Adrenal gland (tissue), 9 donors: ENCODE measurements at regions not wholly inside any gene's neighbourhood (a gene's known extent, or its start where the extent isn't known, plus 50 kb on each side); places are given as distances from the start of the nearest gene placed in this dataset.
"Not testable (repeated sequence)": the region's sequence is repeated elsewhere in the genome, so short reads cannot be mapped to it uniquely, and the experiment has no call there.

Experiments used
- DNase-seq, 7 donors: peaks; one replicate each; pipeline ENCODE4 v3.0.0-alpha.2; 2019 to 2020
- H3K27ac ChIP-seq, 5 donors: fragments of 200-600 bp; sonication (generic) in 4 of 5; 1 replicate in 3 of 5; 2 replicates in 2 of 5; pipeline versions ENCODE4 v1.5.1 to v1.8.0; 2016 to 2020; ENCODE audit warnings: mild to moderate bottlenecking in 1 of 5
- H3K27me3 ChIP-seq: fragments of 200-600 bp; 2 replicates; pipeline ENCODE4 v1.8.0; 2021
- H3K36me3 ChIP-seq, 2 donors: fragments of 200-600 bp; replicated peaks in 1 of 2; 1 replicate in 1 of 2; 2 replicates in 1 of 2; pipeline versions ENCODE4 v1.5.1 to v1.8.0; 2018 to 2022
- H3K4me1 ChIP-seq, 2 donors: fragments of 200-600 bp; replicated peaks in 1 of 2; 1 replicate in 1 of 2; 2 replicates in 1 of 2; pipeline versions ENCODE4 v1.5.1 to v1.8.0; 2018 to 2021
- H3K4me3 ChIP-seq, 4 donors: fragments of 200-600 bp; sonication (generic) in 3 of 4; one replicate each; pipeline ENCODE4 v1.5.1; 2016 to 2018
- H3K9me3 ChIP-seq, 3 donors: fragments of 200-600 bp; sonication (generic) in 1 of 3; replicated peaks in 1 of 3; 1 replicate in 2 of 3; 2 replicates in 1 of 3; pipeline versions ENCODE4 v1.5.1 to v1.8.0; 2016 to 2021
- POLR2A ChIP-seq, 2 donors: fragments of 450-650 bp; IDR thresholded peaks; one replicate each; pipeline ENCODE4 v1.6.1; 2017; ENCODE audit warnings: antibody characterized with exemption in 2 of 2, mild to moderate bottlenecking in 2 of 2, moderate library complexity in 1 of 2
- WGBS, 4 donors: extraction: QIAGEN DNeasy Blood & Tissue Kit in 2 of 4; methylation state at CpG; one replicate each; pipeline versions ENCODE4 v1.1.5 to v1.1.7; 2013 to 2017; 5-methylcytosine and 5-hydroxymethylcytosine counted together
- intact Hi-C, 2 donors: fragments of 100-400 bp; cut with DNase I; formaldehyde crosslinking; loops; one replicate each; pipeline versions ENCODE4 v1.14.1 to v1.15.0; 2022 to 2023
- TF ChIP-seq, protein P1 (sequence below), 6 experiments: fragments of 450-650 bp in 4 of 6; fragments of 200-600 bp in 2 of 6; sonication (generic) in 1 of 6; IDR thresholded peaks; 1 replicate in 5 of 6; 2 replicates in 1 of 6; pipeline versions ENCODE4 v1.5.1 to v1.8.0; 2016 to 2021; ENCODE audit warnings: antibody characterized with exemption in 6 of 6, mild to moderate bottlenecking in 2 of 6, moderate library complexity in 1 of 6
- donor health status: healthy with polysubstance abuse.
- donor health status: Bipolar disorder and iron deficiency.
- donor health status: DM: yes; HTN: yes; CAD: no.
- donor health status: DM: no; HTN: no; CAD: no.
- donor health status: DM: no; HTN: no; CAD: no.

DNA sequence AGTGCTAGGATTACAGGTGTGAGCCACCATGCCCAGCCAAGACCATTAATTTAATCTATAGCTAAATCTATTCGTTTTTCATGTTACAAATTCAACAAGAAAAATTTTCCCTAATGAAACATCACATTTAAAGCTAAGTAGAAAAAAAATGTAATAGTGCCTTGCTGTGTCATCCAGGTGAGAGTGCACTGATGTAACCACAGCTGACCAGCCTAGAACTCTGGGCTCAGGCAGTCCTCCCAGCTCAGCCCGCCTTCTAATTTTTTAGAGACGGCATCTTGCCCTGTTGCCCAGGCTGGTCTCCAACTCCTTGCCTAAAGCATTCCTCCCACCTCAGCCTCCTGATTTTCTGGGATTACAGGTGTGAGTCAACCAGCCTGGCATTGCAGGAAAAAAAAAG, 109.0 kb downstream of the PPIAL4G start:
- H3K4me1 ChIP-seq: no peaks in the 10 kb centered on the region
- H3K36me3 ChIP-seq: no peaks in the 10 kb centered on the region
- H3K27me3 ChIP-seq: no peaks in the 10 kb centered on the region
- H3K27ac ChIP-seq: no peak overlapping the region
- H3K9me3 ChIP-seq: no peaks in the 10 kb centered on the region
- no peak overlapping the region for H3K4me3 ChIP-seq
- no peak for TF ChIP-seq POLR2A (IDR thresholded peaks at IDR 0.05)
- TF ChIP-seq, protein P1, sequence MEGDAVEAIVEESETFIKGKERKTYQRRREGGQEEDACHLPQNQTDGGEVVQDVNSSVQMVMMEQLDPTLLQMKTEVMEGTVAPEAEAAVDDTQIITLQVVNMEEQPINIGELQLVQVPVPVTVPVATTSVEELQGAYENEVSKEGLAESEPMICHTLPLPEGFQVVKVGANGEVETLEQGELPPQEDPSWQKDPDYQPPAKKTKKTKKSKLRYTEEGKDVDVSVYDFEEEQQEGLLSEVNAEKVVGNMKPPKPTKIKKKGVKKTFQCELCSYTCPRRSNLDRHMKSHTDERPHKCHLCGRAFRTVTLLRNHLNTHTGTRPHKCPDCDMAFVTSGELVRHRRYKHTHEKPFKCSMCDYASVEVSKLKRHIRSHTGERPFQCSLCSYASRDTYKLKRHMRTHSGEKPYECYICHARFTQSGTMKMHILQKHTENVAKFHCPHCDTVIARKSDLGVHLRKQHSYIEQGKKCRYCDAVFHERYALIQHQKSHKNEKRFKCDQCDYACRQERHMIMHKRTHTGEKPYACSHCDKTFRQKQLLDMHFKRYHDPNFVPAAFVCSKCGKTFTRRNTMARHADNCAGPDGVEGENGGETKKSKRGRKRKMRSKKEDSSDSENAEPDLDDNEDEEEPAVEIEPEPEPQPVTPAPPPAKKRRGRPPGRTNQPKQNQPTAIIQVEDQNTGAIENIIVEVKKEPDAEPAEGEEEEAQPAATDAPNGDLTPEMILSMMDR (IDR thresholded peaks at IDR 0.05): no peak
- no peak for DNase-seq
- intact Hi-C loops: no loop called here
- 68 to 82% (median 72%) methylated on average over 3 of the region's 3 CpGs for WGBS, 4 donors

DNA sequence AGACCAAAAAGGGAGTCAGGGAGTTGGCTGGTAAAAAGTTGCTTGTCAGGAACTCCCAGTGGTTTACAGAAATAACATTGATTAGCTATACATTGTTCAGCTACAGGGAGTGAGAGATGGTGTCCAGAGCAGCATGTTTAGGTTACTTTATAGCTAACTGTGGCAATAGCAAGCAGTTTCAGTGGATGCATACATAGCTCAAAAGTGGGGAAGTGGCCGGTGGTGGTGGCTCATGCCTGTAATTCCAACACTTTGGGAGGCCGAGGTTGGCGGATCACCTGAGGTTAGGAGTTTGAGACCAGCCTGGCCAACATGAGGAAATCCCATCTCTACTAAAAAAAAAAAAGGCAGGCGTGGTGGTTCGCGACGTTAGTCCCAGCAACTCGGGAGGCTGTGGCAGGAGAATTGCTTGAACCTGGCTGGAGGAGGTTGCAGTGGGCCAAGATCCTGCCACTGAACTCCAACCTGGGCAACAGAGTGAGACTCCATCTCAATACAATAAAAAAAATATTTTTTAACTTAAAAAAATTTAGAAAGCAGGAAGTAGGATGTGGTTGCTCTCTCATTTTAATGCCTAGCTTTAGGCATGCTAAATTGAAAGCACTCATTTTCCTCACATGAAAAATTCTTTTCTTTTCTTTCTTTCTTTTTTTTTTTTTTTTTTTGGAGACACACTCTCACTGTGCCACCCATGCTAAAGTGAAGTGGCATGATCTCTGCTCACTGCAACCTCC, 109.7 kb downstream of the PPIAL4G start:
- no peak overlapping the region for H3K27ac ChIP-seq
- intact Hi-C loops: no loop called here
- H3K4me1 ChIP-seq: no peaks in the 10 kb centered on the region
- 77 to 92% (median 88%) methylated on average over 6 to 8 of the region's 8 CpGs for WGBS, 4 donors
- no peak overlapping the region for H3K4me3 ChIP-seq
- no peak for DNase-seq
- TF ChIP-seq POLR2A (IDR thresholded peaks at IDR 0.05): no peak
- TF ChIP-seq, protein P1 (IDR thresholded peaks at IDR 0.05): no peak
- no peaks in the 10 kb centered on the region for H3K36me3 ChIP-seq
- H3K27me3 ChIP-seq: no peaks in the 10 kb centered on the region
- H3K9me3 ChIP-seq: no peaks in the 10 kb centered on the region

DNA sequence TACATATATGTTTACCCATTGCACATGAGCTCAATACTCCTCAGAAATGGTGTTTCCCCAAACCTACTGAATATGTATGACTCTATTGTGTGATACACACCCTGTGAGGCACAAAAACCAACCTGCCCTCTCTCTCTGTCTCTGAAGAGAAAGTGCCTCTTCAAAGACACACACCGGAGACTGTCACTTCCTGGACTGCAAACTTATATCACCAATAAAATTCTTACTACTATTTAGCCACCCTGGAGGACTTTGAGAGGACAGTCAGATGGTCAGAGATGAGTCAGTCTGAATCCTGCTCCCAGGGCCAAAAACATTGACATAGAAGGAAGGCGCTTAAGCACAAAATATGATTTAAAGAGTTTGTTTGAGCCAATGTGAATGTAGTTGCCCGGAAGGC, 110.4 kb downstream of the PPIAL4G start:
- Histone ChIP-seq H3K27me3 (no peaks in the 10 kb centered on the region), H3K36me3 (no peaks in the 10 kb centered on the region), H3K9me3 (no peaks in the 10 kb centered on the region), H3K4me1 (no peaks in the 10 kb centered on the region), H3K4me3 (no peak overlapping the region), H3K27ac (no peak overlapping the region)
- no peak for DNase-seq
- TF ChIP-seq, protein P1 (IDR thresholded peaks at IDR 0.05): no peak
- TF ChIP-seq POLR2A (IDR thresholded peaks at IDR 0.05): no peak
- intact Hi-C loops: no loop called here
- WGBS, 4 donors: 68 to 76% (median 70%) methylated on average over 3 of the region's 3 CpGs

DNA sequence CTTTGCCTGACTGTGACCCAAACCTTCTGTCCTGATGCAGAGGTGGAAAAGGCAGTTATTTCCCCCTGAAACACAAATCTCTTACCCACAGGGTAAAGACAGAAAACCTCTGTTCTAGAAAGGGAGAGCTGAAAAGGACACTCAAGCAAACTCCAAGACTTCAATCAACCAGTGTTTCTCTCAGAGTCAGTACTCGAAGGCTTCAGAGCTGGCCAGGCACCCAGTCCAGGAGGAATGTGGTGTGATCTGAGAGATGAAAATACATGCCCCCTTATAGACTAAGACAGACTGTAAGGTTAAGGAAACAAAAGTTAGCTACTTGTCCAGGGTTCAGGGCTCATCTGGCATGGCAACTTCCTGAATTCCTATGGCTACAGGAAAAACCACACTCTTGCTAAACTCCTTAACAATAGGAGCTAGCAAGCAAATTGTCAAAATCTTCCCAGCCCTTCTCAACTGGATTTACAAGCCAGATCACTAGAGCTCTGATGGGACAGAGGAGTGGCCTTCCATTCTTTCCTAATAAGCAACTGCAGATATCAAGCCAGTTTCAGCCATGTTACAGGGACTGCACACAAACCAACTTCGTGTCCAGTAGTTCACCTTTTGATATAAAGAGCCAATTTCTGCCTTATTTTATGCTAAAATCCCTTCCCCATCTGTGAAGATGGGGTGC, 110.9 kb downstream of the PPIAL4G start:
- H3K27ac ChIP-seq, intact Hi-C loops: not testable (repeated sequence)
- 55 to 88% (median 69%) methylated on average over 2 of the region's 2 CpGs for WGBS, 4 donors

More for the DNA sequence above, 110.9 kb downstream of the PPIAL4G start:
- DNase-seq, H3K9me3 ChIP-seq, H3K4me1 ChIP-seq, H3K36me3 ChIP-seq, H3K4me3 ChIP-seq, H3K27me3 ChIP-seq: not testable (repeated sequence)
